SH-SY5Y (cell line): ENCODE measurements at regions not wholly inside any gene's neighbourhood (a gene's known extent, or its start where the extent isn't known, plus 50 kb on each side); places are given as distances from the start of the nearest gene placed in this dataset.

Source experiments
- GATA2 ChIP-seq: IDR thresholded peaks from 2 replicates; pipeline ENCODE4 v1.6.1; 2011; ENCODE audit warnings: mild to moderate bottlenecking, low read depth, low read length
- GATA3 ChIP-seq: IDR thresholded peaks from 2 replicates; pipeline ENCODE4 v1.6.1; 2011; ENCODE audit warnings: low read depth, mild to moderate bottlenecking, low read length, moderate library complexity

GRCh38 chr1:60196026-60196425 lies 122.5 kb upstream of the C1orf87 start:
- TF ChIP-seq GATA3 (no peak), GATA2 (no peak)
